Erythroblast (primary cell): ENCODE measurements at regions not wholly inside any gene's neighbourhood (a gene's known extent, or its start where the extent isn't known, plus 50 kb on each side); places are given as distances from the start of the nearest gene placed in this dataset.
"Not testable (repeated sequence)": the region's sequence is repeated elsewhere in the genome, so short reads cannot be mapped to it uniquely, and the experiment has no call there.

Experiments used
- DNase-seq, 2 experiments: peaks; one replicate each; lab custom pipeline; 2025; lab: John Stamatoyannopoulos, UW
- GATA1 ChIP-seq: IDR thresholded peaks from 2 replicates; pipeline ENCODE4 v1.6.1; 2011; ENCODE audit warnings: low read depth, mild to moderate bottlenecking, control low read depth, low read length, moderate library complexity
- POLR2A ChIP-seq: IDR thresholded peaks from 2 replicates; pipeline ENCODE4 v1.6.1; 2011; ENCODE audit warnings: mild to moderate bottlenecking, low read length

DNA sequence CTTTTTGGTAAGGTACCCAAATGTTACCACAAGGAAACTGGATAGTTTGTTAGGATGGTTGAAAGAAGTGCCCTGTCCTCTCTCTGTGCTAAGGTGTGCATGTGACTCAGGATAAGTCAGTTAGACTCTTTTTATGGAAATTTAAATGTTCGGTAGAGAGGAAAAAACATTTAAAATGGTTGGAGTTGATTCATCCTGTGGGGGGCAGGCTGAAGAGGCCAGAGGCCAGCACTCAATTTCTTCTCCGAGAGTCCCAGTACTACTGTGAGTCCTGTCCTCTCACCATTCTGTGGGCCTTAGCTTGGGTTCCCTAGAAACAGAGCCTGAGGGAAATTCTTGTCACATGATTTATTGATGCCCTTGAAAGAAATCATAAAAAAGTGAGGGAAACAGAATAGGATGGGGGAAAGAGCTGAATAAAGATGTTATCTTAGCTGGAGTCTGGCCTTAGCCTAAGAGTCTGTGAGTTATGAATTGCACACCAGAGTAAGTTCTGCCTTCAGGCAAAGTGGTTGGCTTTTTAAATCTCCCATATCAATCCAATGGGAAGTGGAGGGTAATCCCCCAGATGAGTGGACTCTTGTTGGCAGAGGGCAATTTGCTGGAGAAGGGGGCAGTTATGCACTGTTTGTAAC is 106.5 kb upstream of the GALNT15 start:
- DNase-seq, result no peak
- TF ChIP-seq GATA1, result no peak

DNA sequence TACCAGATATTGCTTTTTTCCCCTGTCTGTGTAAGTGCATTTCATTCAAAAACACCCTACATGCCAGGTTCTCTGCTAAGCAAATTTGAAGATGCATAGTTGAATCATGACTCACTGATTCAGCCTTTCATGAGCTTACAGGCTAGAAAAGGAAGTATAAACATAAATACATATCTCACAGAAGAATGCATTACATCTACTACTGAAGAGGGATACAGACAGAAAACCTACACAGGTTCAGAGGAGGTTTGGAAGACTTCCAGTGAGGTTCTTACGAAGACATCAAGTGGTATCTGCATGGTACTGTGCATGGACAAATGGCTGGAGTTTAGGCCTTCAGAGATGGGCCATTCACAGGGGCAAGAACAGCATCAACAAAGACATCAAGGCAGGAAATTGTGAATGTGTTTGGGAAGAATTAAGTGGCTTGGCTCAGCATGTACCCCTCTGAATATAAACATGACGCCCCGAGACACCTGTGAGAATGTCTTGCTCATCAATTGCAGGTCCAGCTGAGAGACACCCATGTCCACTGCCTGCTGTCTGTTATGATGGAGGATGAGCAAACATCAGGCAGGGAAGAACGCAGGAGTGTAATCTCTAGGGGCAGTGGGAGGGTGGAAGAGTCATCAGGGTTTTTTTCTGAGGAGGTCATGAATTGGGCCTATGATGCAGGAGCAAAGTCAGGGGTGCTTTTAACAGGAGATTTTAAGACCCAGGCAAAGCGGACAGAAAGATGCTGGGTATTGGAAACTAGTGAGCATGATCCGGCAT is 105.1 kb upstream of the GALNT15 start:
- no peak for TF ChIP-seq POLR2A
- no peak for TF ChIP-seq GATA1
- DNase-seq, result no peak

DNA sequence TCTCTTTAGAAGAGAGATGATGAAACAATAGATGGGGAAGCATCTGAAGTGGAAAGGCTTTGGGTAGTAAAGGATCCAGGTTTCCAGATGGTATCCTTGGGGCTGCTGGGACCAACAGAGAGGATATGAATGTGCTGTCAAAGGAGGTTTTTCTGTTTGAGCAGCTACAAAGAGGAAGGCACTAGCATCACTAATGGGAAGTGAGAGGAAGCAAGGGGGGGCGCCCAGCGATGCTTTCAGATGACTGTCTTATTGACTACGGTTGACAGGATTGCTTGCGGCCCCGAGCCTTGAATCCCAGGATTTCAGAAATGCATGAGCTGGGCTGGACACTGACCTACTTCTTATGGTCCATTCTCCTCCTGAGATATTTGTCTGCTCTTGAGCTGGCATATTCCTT is 103.8 kb upstream of the GALNT15 start:
- TF ChIP-seq POLR2A (no peak), GATA1 (no peak)
- no peak for DNase-seq

DNA sequence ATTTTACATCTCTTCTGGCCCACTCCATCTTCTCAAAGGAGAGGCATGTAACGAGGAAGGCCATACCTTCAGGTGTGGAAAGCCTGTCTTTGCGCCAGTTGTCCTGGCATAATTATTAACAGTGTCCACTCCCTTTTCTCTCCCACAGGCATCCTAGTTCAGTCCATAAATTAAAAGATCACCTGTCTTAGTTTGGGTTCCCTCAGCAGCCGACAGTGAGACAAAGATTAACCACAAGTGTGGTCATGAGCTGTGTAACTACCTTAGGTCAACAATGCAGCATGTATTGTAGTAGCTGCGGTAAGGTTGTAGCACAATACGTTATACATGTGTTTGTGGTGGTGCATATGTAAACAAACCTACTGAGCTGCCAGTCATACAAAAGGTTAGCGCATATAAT is 103.3 kb upstream of the GALNT15 start:
- TF ChIP-seq POLR2A, result no peak
- no peak for TF ChIP-seq GATA1
- no peak for DNase-seq

DNA sequence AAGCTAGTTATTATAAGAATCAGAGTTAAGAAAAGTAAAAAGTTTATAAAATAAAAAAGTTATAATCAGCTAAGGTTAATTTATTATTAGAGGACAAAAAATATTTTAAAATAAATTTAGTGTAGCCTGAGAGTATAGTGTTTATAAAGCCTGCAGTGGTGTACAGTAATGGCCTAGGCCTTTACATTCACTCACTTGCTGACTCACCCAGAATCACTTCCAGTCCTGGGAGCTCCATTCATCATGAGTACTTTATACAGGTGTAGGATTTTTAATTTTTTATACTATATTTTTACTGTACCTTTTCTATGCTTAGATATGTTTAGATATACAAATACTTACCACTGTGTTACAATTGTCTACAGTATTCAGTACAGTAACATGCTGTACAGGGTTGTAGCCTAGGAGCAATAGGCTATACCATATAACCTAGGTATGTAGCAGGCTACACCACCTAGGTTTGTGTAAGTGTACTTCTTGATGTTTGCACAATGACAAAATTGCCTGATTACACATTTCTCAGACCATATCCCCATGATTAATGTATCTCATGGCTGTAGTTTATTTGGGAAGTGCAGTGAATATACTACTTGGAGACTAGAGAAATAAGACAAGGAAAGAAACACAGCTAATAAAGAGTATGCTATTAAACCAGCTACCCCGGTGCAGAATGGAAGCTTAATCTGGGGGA is 101.9 kb upstream of the GALNT15 start:
- DNase-seq, result no peak

DNA sequence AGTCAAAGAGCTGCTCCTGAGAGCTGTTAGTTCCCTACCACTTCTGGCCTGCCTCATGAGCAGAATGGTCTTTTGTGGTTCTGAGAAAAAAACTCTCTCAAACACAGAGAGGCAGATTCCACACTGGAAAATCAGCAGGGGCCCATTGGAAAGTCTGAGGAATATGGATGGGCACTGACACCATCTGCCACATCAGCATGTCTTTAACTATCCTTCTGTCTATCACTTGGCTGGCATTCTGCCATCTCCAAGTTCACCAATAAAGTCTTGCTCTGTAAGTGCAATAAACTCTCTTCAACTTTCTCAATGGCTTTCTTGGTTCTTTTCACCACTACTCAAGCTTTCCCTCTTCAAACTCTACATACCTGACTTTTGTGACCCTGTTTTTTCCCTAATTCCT is 101.3 kb upstream of the GALNT15 start:
- no peak for DNase-seq
- TF ChIP-seq GATA1 (no peak), POLR2A (no peak)

More for the DNA sequence above, 101.9 kb upstream of the GALNT15 start:
- TF ChIP-seq POLR2A, result no peak
- TF ChIP-seq GATA1, result no peak

DNA sequence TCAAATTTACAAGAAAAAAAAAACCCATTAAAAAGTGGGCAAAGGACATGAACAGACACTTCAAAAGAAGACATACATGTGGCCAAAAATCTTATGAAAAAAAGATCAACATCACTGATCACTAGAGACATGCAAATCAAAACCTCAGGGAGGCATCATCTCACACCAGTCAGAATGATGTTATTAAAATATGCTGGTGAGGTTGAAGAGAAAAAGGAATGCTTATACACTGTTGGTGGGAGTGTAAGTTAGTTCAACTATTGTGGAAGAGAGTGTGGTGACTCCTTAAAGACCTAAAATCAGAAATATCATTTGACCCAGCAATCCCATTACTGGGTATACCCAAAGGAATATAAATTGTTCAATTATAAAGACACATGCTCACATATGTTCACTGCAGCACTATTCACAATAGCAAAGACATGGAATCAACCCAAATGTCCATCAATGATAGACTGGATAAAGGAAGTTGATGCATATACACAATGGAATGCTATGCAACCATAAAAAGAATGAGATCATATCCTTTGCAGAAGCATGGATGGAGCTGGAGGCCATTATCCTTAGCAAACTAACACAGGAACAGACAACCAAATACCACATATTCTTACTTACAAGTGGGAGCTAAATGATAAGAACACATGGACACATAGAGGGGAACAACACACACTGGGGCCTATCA is 100.3 kb upstream of the GALNT15 start:
- not testable (repeated sequence) for DNase-seq

DNA sequence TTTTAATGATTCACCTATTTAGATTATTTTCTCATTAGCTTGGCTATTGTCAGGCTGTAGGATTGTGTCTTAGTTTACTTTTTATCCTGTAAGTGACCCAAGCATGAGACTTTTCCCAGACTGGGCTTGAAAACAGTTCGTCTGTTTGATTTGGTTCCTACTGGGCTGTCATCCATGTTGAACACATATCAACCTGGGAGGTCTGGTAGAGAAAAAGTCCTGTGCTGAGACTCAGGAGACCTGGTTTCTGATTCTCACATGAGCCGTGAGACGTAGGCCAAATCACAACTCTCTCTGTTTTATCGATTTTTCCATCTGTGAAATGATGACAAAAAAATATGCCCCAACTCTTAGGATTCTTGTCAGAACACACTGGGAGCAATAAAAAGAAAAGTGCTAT is 98.8 kb upstream of the GALNT15 start:
- DNase-seq, result no peak
- TF ChIP-seq GATA1 (no peak), POLR2A (no peak)

DNA sequence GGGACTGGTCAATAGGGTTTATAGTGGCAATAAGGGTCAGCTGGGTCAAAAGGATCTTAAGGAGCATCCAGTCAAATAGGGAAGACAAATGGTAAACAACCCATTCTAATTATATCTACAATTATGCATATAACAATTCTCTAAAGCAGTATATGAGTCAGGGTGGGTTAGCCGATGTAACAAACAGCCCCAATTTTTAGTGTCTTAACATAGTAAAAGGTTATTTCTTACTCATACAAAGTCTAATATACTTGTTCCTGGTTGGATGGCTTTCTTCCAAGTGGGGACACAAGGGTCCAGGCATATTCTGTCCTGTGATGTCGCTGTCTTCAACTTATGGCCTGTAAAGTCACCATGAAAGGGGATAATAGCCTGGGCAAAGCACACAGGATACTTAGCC is 97.9 kb upstream of the GALNT15 start:
- no peak for TF ChIP-seq POLR2A
- no peak for TF ChIP-seq GATA1
- DNase-seq, result no peak

DNA sequence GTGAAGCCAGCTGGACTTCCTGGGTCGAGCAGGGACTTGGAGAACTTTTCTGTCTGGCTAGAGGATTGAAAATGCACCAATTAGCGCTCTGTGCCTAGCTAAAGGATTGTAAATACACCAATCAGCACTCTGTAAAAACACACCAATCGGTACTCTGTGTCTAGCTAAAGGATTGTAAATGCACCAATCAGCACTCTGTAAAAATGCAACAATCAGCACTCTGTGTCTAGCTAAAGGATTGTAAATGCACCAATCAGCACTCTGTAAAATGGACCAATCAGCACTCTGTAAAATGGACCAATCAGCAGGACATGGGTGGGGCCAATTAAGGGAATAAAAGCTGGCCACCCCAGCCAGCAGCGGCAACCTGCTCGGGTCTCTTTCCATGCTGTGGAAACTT is 97.3 kb upstream of the GALNT15 start:
- not testable (repeated sequence) for DNase-seq

DNA sequence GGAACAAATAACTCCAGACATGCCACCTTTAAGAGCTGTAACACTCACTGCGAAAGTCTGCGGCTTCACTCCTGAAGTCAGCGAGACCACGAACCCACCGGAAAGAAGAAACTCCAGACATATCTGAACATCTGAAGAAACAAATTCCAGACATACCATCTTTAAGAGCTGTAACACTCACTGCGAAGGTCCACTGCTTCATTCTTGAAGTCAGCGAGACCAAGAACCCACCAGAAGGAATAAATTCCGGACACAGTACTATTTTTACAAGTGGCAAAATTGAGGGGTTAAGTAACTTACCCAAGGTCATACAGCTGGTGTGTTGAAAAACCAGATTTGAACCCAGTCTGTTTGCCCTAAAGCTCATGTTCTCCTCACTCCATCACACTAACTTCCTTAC is 96.8 kb upstream of the GALNT15 start:
- DNase-seq, result not testable (repeated sequence)

DNA sequence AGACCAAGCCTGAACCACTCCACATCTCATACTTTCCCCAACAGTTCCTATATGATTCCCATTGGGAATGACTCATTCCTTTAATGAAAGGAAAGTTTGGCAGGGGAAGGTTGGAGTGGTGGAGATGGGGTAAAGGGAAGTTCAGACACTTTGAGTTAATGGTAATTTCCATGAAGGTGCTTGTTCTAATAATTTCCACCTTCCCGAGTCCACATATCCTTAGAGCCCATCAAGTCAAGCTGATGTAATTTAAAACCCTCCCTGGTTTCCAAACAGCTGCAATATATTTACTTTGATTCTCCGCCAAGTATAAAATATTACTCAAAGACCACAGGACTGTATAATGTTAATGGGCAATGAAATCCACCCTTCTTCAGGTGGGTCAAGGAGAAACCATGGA is 95.0 kb upstream of the GALNT15 start:
- DNase-seq, result no peak
- TF ChIP-seq GATA1, result no peak
- no peak for TF ChIP-seq POLR2A

DNA sequence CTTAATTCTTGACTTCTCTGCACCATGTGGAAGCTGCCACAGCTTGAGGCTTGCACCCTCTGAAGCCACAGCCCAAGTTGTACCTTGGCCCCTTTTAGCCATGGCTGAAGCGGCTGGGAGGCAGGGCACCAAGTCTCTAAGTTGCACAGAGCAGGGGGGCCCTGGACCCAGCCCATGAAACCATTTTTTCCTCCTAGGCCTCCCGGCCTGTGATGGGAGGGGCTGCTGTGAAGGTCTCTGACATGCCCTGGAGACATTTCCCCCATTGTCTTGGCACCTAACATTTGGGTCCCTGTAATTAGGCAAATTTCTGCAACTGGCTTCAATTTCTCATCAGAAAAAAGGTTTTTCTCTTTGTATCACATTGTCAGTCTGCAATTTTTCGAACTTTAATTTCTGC is 92.8 kb upstream of the GALNT15 start:
- TF ChIP-seq GATA1, result no peak
- TF ChIP-seq POLR2A, result no peak
- no peak for DNase-seq

DNA sequence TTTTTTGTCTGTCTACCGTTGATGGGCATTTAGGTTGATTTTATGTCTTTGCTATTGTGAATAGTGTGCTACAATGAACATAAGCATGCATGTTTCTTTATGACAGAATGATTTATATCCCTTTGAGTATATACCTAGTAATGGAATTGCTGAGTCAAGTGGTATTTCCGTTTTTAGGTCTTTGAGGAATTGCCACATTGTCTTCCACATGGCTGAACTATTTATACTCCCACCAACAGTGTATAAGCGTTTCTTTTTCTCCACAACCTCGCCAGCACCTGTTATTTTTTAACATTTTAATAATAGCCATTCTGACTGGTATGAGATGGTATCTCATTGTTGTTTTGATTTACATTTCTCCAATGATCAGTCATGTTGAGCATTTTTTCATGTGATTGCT is 89.6 kb upstream of the GALNT15 start:
- DNase-seq, result no peak
- TF ChIP-seq GATA1, result no peak
- no peak for TF ChIP-seq POLR2A

DNA sequence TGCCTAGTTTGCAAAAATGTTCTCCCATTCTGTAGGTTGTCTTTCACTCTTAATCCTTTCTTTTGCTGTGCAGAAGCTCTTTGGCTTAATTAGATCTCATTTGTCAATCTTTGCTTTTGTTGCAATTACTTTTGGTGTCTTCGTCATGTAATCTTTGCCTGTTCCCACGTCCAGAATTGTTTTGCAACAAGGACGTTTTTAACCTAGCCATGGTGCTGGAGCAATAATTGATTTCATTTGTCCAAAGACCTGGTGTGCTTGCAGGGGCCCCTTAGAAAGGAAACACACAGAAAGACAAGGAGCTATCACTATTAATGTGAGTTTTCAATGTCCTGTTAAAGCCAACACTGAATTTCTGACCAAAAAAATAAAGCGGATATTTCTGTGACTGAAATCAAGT is 89.1 kb upstream of the GALNT15 start:
- TF ChIP-seq GATA1 (no peak), POLR2A (no peak)
- DNase-seq, result no peak
